AG04449 (cell line): ENCODE measurements at regions not wholly inside any gene's neighbourhood (a gene's known extent, or its start where the extent isn't known, plus 50 kb on each side); places are given as distances from the start of the nearest gene placed in this dataset.

Experiments used
- CTCF ChIA-PET: fragments of 350-600 bp; formaldehyde crosslinking; extraction: SDS; loops from one replicate; lab custom pipeline; 2021; ENCODE audit warnings: antibody characterized with exemption; lab: Yijun Ruan, JAX
- POLR2A ChIA-PET: fragments of 400-600, 350-600 bp; formaldehyde crosslinking; extraction: SDS; loops from one replicate; lab custom pipeline; 2020; ENCODE audit warnings: antibody characterized with exemption, inconsistent platforms; lab: Yijun Ruan, JAX
- DNase-seq: peaks from one replicate; pipeline ENCODE4 v3.0.0-alpha.2; 2010; ENCODE audit warnings: low read depth, low spot score
- H3K4me3 ChIP-seq: 2 replicates; pipeline ENCODE4 v1.5.1; 2011; ENCODE audit warnings: low read depth, mild to moderate bottlenecking, control low read depth, low read length
- TF ChIP-seq, protein P1 (sequence below): IDR thresholded peaks from one replicate; pipeline ENCODE4 v1.5.1; 2011; ENCODE audit warnings: mild to moderate bottlenecking, moderate library complexity, low read length, control low read depth, inconsistent platforms; ENCODE audit not compliant: insufficient read depth; ENCODE audit errors: missing control alignments

DNA sequence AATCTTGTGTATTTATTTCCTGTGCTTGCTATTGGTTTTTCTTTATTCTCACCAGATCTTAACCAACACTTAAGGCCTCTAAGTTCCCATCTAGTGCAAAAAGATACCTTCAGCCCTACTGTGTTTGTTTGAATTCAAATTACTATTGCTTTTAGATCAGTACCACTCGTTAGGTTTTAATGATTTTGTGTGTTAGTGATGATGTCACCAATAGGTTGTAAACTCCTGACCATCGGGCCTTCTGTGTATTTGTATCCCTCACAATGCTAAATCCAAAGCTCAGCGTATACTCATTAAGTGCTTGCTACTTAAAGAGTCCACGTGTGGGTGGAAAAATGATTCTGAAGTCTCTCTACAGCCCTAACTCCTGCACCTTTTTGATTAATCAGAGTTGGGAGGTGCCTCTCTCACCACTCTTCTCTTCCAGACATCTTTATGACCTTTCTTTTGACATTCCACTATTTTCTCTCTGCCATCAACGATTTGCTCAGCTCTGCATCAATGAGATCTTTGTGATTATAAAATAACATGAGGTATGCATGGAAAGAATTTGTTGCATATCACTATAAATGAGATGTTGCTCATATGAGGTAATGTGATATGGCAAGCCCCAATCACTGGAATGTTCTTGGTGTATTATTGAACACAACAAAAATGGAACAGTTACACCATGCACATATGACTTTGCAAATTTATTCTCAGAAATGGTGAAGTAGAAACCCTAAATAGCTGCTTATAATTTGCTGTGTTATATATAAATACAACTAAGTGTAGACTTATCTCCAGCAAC lies 55.1 kb upstream of the LAMA2 start:
- TF ChIP-seq, protein P1, sequence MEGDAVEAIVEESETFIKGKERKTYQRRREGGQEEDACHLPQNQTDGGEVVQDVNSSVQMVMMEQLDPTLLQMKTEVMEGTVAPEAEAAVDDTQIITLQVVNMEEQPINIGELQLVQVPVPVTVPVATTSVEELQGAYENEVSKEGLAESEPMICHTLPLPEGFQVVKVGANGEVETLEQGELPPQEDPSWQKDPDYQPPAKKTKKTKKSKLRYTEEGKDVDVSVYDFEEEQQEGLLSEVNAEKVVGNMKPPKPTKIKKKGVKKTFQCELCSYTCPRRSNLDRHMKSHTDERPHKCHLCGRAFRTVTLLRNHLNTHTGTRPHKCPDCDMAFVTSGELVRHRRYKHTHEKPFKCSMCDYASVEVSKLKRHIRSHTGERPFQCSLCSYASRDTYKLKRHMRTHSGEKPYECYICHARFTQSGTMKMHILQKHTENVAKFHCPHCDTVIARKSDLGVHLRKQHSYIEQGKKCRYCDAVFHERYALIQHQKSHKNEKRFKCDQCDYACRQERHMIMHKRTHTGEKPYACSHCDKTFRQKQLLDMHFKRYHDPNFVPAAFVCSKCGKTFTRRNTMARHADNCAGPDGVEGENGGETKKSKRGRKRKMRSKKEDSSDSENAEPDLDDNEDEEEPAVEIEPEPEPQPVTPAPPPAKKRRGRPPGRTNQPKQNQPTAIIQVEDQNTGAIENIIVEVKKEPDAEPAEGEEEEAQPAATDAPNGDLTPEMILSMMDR = no peak
- H3K4me3 ChIP-seq = no peak overlapping the region
- ChIA-PET CTCF (no interaction called here), POLR2A (no interaction called here)
- peak; percentile 17 for DNase-seq

- TF ChIP-seq, protein P1 = no peak
- H3K4me3 ChIP-seq = no peak overlapping the region
- no peak for DNase-seq
- CTCF ChIA-PET = no interaction called here
- POLR2A ChIA-PET = no interaction called here
Measured at GRCh38 chr6:128826606-128827005, 56.3 kb upstream of the LAMA2 start.

DNA sequence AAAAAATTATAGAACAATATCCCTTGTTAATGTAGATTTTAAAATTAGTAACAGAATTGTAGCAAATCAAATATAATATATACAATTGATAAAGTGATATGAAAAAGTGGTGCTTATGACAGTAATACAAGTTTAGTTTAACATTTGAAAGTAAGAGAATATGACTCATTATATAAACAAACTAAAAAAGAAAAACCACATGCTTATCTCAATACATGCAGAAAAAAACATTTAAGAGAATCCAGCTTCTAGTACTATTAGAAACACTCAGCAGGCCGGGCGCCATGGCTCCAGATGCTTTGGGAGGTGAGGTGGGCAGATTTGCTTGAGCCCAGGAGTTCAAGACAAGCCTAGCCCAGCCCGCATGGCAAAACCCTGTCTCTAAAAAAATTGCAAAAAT lies 60.7 kb upstream of the LAMA2 start:
- TF ChIP-seq, protein P1 = no peak
- ChIA-PET CTCF (no interaction called here), POLR2A (no interaction called here)
- DNase-seq = no peak
- H3K4me3 ChIP-seq = no peak overlapping the region

DNA sequence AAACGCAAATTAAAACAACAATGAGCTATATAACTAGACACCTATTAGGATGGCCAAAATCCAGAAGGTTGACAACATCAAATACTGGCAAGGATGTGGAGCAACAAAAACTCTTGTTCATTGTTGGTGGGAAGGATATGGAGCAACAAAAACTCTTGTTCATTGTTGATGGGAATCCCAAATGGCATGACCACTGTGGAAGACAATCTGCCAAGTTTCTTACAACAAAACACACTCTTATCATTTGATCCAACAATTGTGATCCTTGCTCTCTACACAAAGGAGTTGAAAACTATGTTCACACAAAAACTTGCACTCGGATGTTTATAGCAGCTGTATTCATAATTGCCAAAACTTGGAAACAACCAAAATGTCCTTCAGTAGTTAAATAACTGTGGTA lies 61.8 kb upstream of the LAMA2 start:
- DNase-seq = no peak
- CTCF ChIA-PET = interaction anchor here (1.0 kb wide), 1 partner anchor 12 kb away, joined by 4 read pairs; no protein-coding TSS in a partner anchor
- POLR2A ChIA-PET = no interaction called here
- H3K4me3 ChIP-seq = no peak overlapping the region
- TF ChIP-seq, protein P1 = no peak

DNA sequence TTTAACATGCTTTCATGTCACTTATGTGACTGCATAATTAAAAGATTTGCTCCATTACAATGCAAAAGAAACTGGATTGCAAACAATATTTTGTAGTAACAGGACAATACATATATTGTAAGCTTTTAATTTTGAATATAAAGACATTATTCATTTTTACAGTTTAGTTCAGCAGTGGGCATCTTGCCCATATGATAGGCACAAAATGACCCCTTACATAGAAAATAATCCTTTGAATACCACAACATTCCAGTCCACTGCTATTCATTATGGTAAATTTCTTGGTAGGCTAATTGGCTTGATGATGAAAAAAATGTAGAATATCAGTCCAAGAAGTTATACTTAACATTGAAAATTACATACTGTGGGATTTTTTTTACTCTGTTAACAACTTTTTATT lies 74.1 kb upstream of the LAMA2 start:
- TF ChIP-seq, protein P1 = no peak
- POLR2A ChIA-PET = interaction anchor here (0.6 kb wide), 1 partner anchor 1035 kb away, joined by 3 read pairs; no protein-coding TSS in a partner anchor
- CTCF ChIA-PET = interaction anchor here (0.8 to 9.7 kb wide), 12 partner anchors 10 to 590 kb away, joined by 3 to 115 read pairs (median 6); no protein-coding TSS in a partner anchor
- no peak for DNase-seq
- H3K4me3 ChIP-seq = no peak overlapping the region

- TF ChIP-seq, protein P1 = peak; percentile 16
- ChIA-PET CTCF (interaction anchor here (0.6 to 9.7 kb wide), 18 partner anchors 9 to 591 kb away, joined by 3 to 115 read pairs (median 4); no protein-coding TSS in a partner anchor), POLR2A (no interaction called here)
- H3K4me3 ChIP-seq = no peak overlapping the region
- peak; percentile 19 for DNase-seq
Measured at GRCh38 chr6:128807577-128807976, 75.4 kb upstream of the LAMA2 start.
